Sigmoid colon (tissue), 6 donors: ENCODE measurements at regions not wholly inside any gene's neighbourhood (a gene's known extent, or its start where the extent isn't known, plus 50 kb on each side); places are given as distances from the start of the nearest gene placed in this dataset.

ENCODE experiments used
- DNase-seq: peaks from one replicate; pipeline ENCODE4 v3.0.0-alpha.2; 2019
- H3K27ac ChIP-seq, 4 donors: fragments of 200-600 bp; sonication (generic); one replicate each; pipeline ENCODE4 v1.5.1; 2016 to 2019; ENCODE audit warnings: mild to moderate bottlenecking in 1 of 4
- H3K27me3 ChIP-seq, 3 donors: fragments of 200-600 bp; sonication (generic); one replicate each; pipeline ENCODE4 v1.5.1; 2019; ENCODE audit warnings: mild to moderate bottlenecking in 1 of 3
- H3K36me3 ChIP-seq, 4 donors: fragments of 200-600 bp; sonication (generic); one replicate each; pipeline ENCODE4 v1.5.1; 2016 to 2019
- H3K4me1 ChIP-seq, 4 donors: fragments of 200-600 bp; sonication (generic); one replicate each; pipeline ENCODE4 v1.5.1; 2017 to 2019
- H3K4me3 ChIP-seq, 4 donors: fragments of 200-600 bp; sonication (generic); one replicate each; pipeline ENCODE4 v1.5.1; 2017 to 2019; ENCODE audit warnings: mild to moderate bottlenecking in 2 of 4, moderate library complexity in 1 of 4
- H3K9me3 ChIP-seq, 4 donors: fragments of 200-600 bp in 3 of 4; sonication (generic) in 3 of 4; one replicate each; pipeline versions ENCODE4 v1.5.1 to v1.6.1; 2013 to 2019
- EP300 ChIP-seq, 4 donors: sonication (generic); formaldehyde crosslinking; IDR thresholded peaks; one replicate each; pipeline ENCODE4 v1.6.1; 2017; ENCODE audit warnings: antibody characterized with exemption in 4 of 4
- POLR2A ChIP-seq, 2 donors: fragments of 450-650 bp; IDR thresholded peaks; one replicate each; pipeline ENCODE4 v1.6.1; 2016; ENCODE audit warnings: antibody characterized with exemption in 2 of 2, mild to moderate bottlenecking in 2 of 2, moderate library complexity in 2 of 2
- POLR2AphosphoS5 ChIP-seq, 4 donors: sonication (generic); formaldehyde crosslinking; IDR thresholded peaks; one replicate each; pipeline ENCODE4 v1.6.1; 2017; ENCODE audit warnings: antibody characterized with exemption in 4 of 4
- WGBS, 2 donors: extraction: QIAGEN DNeasy Blood & Tissue Kit; methylation state at CpG; one replicate each; pipeline ENCODE4 v1.1.7; 2013; 5-methylcytosine and 5-hydroxymethylcytosine counted together
- intact Hi-C: fragments of 100-400 bp; cut with DNase I; formaldehyde crosslinking; loops from one replicate; pipeline ENCODE4 v1.15.1; 2023
- TF ChIP-seq, protein P1 (sequence below), 4 experiments: fragments of 450-650 bp in 3 of 4; fragments of 200-600 bp in 1 of 4; IDR thresholded peaks; one replicate each; pipeline ENCODE4 v1.5.1; 2016 to 2019; ENCODE audit warnings: antibody characterized with exemption in 4 of 4, mild to moderate bottlenecking in 3 of 4, moderate library complexity in 2 of 4
- donor health status: healthy with polysubstance abuse.
- donor health status: healthy.

DNA sequence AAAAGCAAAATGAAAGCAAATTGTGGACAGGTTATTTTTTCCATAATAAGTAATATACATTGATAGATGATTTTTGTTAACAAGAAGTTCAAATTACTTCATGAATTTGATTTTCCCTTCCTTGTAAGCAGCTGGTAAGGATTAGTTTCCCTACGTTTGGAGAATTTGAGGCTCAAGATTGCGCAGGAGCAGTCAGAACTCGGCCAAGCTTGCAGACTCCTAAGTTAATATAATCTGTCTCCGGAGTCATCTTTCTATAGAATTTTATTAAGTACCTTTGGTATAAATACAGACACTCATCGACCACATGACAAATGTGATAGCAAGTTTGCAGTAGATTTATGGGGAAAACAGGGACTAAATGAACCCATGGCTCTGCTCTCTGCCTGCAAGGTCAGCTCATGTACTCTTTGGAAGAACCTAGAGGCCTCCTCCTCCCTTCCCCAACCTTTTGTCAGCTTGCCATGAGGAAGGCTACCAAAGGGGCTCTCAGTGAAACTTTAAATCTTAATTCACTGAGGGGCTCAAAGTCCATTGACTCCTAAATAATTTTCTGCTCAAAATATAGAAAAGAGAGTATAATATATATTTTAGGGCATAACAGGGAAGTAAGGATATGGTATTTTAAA lies 89.2 kb upstream of the CTTNBP2 start:
- no peak for TF ChIP-seq POLR2A (IDR thresholded peaks at IDR 0.05)
- no peak for TF ChIP-seq POLR2AphosphoS5 (IDR thresholded peaks at IDR 0.05)
- TF ChIP-seq, protein P1, sequence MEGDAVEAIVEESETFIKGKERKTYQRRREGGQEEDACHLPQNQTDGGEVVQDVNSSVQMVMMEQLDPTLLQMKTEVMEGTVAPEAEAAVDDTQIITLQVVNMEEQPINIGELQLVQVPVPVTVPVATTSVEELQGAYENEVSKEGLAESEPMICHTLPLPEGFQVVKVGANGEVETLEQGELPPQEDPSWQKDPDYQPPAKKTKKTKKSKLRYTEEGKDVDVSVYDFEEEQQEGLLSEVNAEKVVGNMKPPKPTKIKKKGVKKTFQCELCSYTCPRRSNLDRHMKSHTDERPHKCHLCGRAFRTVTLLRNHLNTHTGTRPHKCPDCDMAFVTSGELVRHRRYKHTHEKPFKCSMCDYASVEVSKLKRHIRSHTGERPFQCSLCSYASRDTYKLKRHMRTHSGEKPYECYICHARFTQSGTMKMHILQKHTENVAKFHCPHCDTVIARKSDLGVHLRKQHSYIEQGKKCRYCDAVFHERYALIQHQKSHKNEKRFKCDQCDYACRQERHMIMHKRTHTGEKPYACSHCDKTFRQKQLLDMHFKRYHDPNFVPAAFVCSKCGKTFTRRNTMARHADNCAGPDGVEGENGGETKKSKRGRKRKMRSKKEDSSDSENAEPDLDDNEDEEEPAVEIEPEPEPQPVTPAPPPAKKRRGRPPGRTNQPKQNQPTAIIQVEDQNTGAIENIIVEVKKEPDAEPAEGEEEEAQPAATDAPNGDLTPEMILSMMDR (IDR thresholded peaks at IDR 0.05): no peak
- TF ChIP-seq EP300 (IDR thresholded peaks at IDR 0.05): no peak
- H3K27ac ChIP-seq: peak overlapping the region in 1 of 4 donors; percentile 35
- intact Hi-C loops: no loop called here

DNA sequence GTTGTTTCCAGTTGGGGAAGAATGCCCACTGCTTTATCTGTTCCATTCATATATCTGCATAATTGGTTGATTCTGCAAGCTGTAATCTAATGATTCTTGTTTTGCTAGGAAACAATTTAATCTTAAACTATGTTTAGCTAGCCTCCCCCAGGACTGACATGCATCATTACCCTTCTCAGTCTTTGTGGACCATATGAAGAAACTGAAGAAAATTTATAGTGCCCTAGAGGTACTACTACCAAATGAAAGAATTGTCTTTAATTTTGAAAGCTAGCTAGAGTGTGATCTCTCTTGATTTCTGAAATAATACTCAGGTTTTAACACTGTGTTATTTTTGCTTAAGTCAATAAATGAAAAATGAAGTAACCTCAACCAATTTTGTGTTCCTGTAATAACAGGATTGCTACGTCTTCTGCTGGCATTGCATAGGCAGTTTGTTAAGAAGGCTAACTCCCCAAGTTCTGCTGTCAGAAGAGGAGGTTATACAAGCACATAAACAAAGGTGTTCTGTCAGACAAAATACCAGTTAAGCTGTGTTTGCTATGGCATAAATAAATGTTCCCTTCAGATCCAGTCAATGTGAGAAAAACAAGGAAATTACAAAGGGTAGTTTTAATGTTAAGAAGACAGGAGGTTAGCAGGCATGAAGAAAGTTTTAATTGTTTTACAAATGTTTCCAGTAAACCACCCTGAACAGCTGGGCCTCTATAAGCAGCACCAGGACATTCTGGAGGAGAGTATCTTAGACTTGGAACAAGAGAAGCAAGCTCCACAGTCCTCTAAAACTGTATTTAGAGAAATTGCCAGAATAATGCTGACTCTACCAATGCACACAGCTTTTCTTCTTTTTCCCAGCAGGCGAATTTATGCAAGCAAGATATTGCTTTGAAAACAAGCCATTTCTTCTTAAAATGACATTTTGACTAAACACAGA lies 90.3 kb upstream of the CTTNBP2 start:
- H3K4me3 ChIP-seq: no peak overlapping the region
- no peak for DNase-seq
- 16 to 50% methylated on average over 2 of the region's 2 CpGs for WGBS, 2 donors
- no peaks in the 10 kb centered on the region for H3K27me3 ChIP-seq
- H3K9me3 ChIP-seq: no peaks in the 10 kb centered on the region
- peak overlapping the region in 1 of 4 donors; percentile 21 for H3K27ac ChIP-seq
- peaks cover 0 to 6% (median 0%) of the 10 kb centered on the region in 4 donors for H3K4me1 ChIP-seq
- TF ChIP-seq EP300 (IDR thresholded peaks at IDR 0.05) (no peak), POLR2AphosphoS5 (IDR thresholded peaks at IDR 0.05) (no peak), POLR2A (IDR thresholded peaks at IDR 0.05) (no peak)
- TF ChIP-seq, protein P1 (IDR thresholded peaks at IDR 0.05): no peak
- intact Hi-C loops: no loop called here
- H3K36me3 ChIP-seq: no peaks in the 10 kb centered on the region

More for the DNA sequence above, 89.2 kb upstream of the CTTNBP2 start:
- 80 to 85% methylated on average over 5 of the region's 5 CpGs for WGBS, 2 donors
- Histone ChIP-seq H3K36me3 (no peaks in the 10 kb centered on the region), H3K4me3 (no peak overlapping the region), H3K27me3 (no peaks in the 10 kb centered on the region), H3K9me3 (no peaks in the 10 kb centered on the region), H3K4me1 (peaks cover 0 to 6% (median 0%) of the 10 kb centered on the region in 4 donors)
- DNase-seq: no peak

DNA sequence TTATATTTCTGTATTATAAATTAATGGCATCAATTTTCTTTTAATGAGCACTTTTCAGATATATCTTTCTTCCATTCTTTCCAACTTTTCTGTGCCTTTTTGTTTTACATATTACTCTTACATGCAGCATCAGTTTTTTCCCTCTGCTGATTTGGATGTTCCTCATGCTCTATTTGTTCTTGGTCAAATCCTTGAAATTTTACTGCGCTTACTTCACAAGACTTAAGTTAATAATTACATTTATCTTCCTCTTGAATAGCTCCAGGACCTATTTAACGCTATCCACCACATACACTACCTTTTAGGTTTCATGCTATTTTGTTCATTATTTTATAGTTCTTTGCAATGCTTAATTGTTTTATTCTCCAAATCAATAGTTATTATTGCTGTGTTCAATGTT lies 97.6 kb upstream of the CTTNBP2 start:
- no peak overlapping the region for H3K27ac ChIP-seq
- H3K9me3 ChIP-seq: no peaks in the 10 kb centered on the region
- intact Hi-C loops: no loop called here
- no peak for DNase-seq
- no peaks in the 10 kb centered on the region for H3K36me3 ChIP-seq
- H3K27me3 ChIP-seq: no peaks in the 10 kb centered on the region
- H3K4me3 ChIP-seq: no peak overlapping the region
- TF ChIP-seq POLR2AphosphoS5 (IDR thresholded peaks at IDR 0.05) (no peak), POLR2A (IDR thresholded peaks at IDR 0.05) (no peak)
- TF ChIP-seq, protein P1 (IDR thresholded peaks at IDR 0.05): no peak
- 59 to 80% methylated on average over 2 of the region's 2 CpGs for WGBS, 2 donors
- H3K4me1 ChIP-seq: no peaks in the 10 kb centered on the region

DNA sequence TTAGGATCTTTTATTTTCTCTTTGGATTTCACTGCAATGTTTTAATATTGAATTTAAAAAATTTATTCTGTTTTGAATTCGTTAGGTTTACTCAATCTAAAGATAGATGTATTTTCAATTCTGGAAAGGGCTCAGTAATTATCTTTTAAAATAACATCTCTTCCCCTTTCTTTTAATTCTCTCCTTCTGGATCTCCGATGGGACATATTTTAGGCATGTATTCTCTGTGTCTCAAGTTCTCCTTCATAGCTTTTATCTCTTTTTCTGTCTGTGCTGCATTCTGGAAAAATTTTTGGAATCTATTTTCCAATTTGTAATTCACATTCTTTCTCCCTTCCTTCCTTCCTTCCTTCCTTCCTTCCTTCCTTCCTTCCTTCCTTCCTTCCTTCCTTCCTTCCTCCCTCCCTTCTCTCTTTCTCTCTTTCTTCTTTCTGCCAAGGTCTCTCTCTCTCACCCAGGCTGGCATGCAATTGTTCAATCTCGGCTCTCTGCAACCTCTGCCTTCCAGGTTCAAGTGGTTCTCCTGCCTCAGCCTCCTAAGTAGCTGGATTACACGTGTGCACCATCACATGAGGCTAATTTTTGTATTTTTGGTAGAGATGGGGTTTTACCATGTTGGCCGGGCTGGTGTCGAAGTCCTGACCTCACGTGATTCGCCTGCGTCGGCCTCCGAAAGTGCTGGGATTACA lies 98.5 kb upstream of the CTTNBP2 start:
- 81 to 88% methylated on average over 11 of the region's 11 CpGs for WGBS, 2 donors
- TF ChIP-seq, protein P1 (IDR thresholded peaks at IDR 0.05): no peak
- TF ChIP-seq POLR2AphosphoS5 (IDR thresholded peaks at IDR 0.05) (no peak), POLR2A (IDR thresholded peaks at IDR 0.05) (no peak), EP300 (IDR thresholded peaks at IDR 0.05) (no peak)
- Histone ChIP-seq H3K4me3 (no peak overlapping the region), H3K27me3 (no peaks in the 10 kb centered on the region), H3K27ac (no peak overlapping the region), H3K4me1 (no peaks in the 10 kb centered on the region), H3K9me3 (no peaks in the 10 kb centered on the region), H3K36me3 (no peaks in the 10 kb centered on the region)
- intact Hi-C loops: no loop called here
- no peak for DNase-seq
